Fibroblast of lung (primary cell): ENCODE measurements at regions not wholly inside any gene's neighbourhood (a gene's known extent, or its start where the extent isn't known, plus 50 kb on each side); places are given as distances from the start of the nearest gene placed in this dataset.
"Not testable (repeated sequence)": the region's sequence is repeated elsewhere in the genome, so short reads cannot be mapped to it uniquely, and the experiment has no call there.

ENCODE experiments used
- DNase-seq, 2 donors: peaks; one replicate each; pipeline versions ENCODE4 v3.0.0 to v3.0.0-alpha.2; 2010; ENCODE audit warnings: low read depth in 2 of 2
- H2AFZ ChIP-seq: 2 replicates; pipeline ENCODE4 v1.5.1; 2012; ENCODE audit warnings: low read length, control low read depth, inconsistent platforms
- H3K27ac ChIP-seq: 2 replicates; pipeline ENCODE4 v1.5.1; 2011; ENCODE audit warnings: low read length, control low read depth; ENCODE audit not compliant: insufficient read depth
- H3K27me3 ChIP-seq: 2 replicates; pipeline ENCODE4 v1.5.1; 2011; ENCODE audit warnings: mild to moderate bottlenecking, low read length; ENCODE audit not compliant: control insufficient read depth, insufficient read depth
- H3K36me3 ChIP-seq: 2 replicates; pipeline ENCODE4 v1.5.1; 2011; ENCODE audit warnings: low read length; ENCODE audit not compliant: control insufficient read depth, insufficient read depth
- H3K4me1 ChIP-seq: 2 replicates; pipeline ENCODE4 v1.5.1; 2011; ENCODE audit warnings: low read length; ENCODE audit not compliant: control insufficient read depth, insufficient read depth; ENCODE audit errors: extremely low read depth
- H3K4me2 ChIP-seq: 2 replicates; pipeline ENCODE4 v1.5.1; 2011; ENCODE audit warnings: low read length, control low read depth; ENCODE audit not compliant: insufficient read depth; ENCODE audit errors: extremely low read depth
- H3K4me3 ChIP-seq, 4 experiments: fragments of 200-600 bp in 1 of 4; sonication (generic) in 1 of 4; replicated peaks in 1 of 4; 2 replicates each; pipeline ENCODE4 v1.5.1; 2011 to 2016; ENCODE audit warnings: low read length in 4 of 4, low read depth in 3 of 4, mild to moderate bottlenecking in 3 of 4, control low read depth in 2 of 4, inconsistent platforms in 1 of 4, mixed read lengths in 1 of 4; ENCODE audit not compliant: insufficient read depth in 1 of 4; ENCODE audit errors: control extremely low read depth in 1 of 4
- H3K79me2 ChIP-seq: 2 replicates; pipeline ENCODE4 v1.5.1; 2012; ENCODE audit warnings: mild to moderate bottlenecking, low read length, inconsistent platforms; ENCODE audit not compliant: control insufficient read depth, insufficient read depth
- H3K9ac ChIP-seq: 2 replicates; pipeline ENCODE4 v1.5.1; 2011; ENCODE audit warnings: mild to moderate bottlenecking, low read length, control low read depth; ENCODE audit not compliant: insufficient read depth
- H3K9me3 ChIP-seq: 2 replicates; pipeline ENCODE4 v1.5.1; 2012; ENCODE audit warnings: low read depth, low read length; ENCODE audit not compliant: control insufficient read depth, insufficient read depth
- H4K20me1 ChIP-seq: 2 replicates; pipeline ENCODE4 v1.5.1; 2011; ENCODE audit warnings: low read length; ENCODE audit not compliant: control insufficient read depth, insufficient read depth; ENCODE audit errors: extremely low read depth
- EZH2 ChIP-seq: IDR thresholded peaks from 2 replicates; pipeline ENCODE4 v1.5.1; 2012; ENCODE audit warnings: low read length, control low read depth, mild to moderate bottlenecking; ENCODE audit errors: missing control alignments
- TF ChIP-seq, protein P1 (sequence below), 2 donors: IDR thresholded peaks in 1 of 2; conservative IDR thresholded peaks in 1 of 2; 1 replicate in 1 of 2; 2 replicates in 1 of 2; pipeline ENCODE4 v1.5.1; 2011 to 2012; ENCODE audit warnings: low read length in 2 of 2, control low read depth in 1 of 2, inconsistent platforms in 1 of 2, low read depth in 1 of 2, mild to moderate bottlenecking in 1 of 2

DNA sequence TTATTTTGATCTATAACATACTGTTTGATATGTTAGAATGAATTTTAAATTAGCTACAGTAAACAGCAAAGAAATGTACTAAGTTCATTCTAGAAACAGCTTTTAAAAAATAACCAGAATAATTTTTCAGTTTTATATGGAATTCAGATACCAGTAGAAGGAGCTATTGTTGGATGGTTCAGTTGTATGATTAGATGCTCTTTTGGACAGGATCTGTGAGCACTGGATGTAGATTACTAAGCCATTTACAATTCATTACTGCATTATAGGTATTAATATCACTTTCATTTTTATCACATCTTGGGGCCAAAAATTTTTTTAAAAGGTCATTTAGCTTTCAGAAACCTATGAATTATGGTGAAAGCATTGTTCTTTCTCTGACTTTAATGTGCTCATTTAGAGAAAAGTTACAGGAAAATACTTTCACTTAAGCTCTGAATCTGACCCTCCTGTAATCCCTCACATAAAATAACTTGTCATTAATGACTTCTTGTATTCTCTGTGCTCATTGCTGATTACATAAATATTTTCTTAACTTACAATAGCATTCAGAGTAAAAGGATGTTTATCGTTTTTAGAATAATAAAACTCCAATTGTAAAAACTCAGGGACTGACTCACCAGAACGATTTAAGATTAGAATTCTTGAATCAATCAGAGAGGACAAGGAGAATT, 750.2 kb downstream of the SLC4A3 start:
- Histone ChIP-seq H3K27me3 (no peaks in the 10 kb centered on the region), H3K4me3 (no peak overlapping the region), H3K36me3 (no peaks in the 10 kb centered on the region), H3K4me2 (no peak overlapping the region), H3K9ac (no peak overlapping the region), H3K79me2 (no peaks in the 10 kb centered on the region), H3K9me3 (no peaks in the 10 kb centered on the region), H2AFZ (no peak overlapping the region), H3K4me1 (no peaks in the 10 kb centered on the region), H4K20me1 (no peaks in the 10 kb centered on the region), H3K27ac (no peak overlapping the region)
- DNase-seq = no peak
- no peak for TF ChIP-seq EZH2
- TF ChIP-seq, protein P1, sequence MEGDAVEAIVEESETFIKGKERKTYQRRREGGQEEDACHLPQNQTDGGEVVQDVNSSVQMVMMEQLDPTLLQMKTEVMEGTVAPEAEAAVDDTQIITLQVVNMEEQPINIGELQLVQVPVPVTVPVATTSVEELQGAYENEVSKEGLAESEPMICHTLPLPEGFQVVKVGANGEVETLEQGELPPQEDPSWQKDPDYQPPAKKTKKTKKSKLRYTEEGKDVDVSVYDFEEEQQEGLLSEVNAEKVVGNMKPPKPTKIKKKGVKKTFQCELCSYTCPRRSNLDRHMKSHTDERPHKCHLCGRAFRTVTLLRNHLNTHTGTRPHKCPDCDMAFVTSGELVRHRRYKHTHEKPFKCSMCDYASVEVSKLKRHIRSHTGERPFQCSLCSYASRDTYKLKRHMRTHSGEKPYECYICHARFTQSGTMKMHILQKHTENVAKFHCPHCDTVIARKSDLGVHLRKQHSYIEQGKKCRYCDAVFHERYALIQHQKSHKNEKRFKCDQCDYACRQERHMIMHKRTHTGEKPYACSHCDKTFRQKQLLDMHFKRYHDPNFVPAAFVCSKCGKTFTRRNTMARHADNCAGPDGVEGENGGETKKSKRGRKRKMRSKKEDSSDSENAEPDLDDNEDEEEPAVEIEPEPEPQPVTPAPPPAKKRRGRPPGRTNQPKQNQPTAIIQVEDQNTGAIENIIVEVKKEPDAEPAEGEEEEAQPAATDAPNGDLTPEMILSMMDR (conservative IDR thresholded peaks at IDR 0.05 in 1 of 2, IDR thresholded peaks at IDR 0.05 in 1 of 2; ENCODE audit: low read depth in 1 of 2, low read length in 2 of 2) = no peak

DNA sequence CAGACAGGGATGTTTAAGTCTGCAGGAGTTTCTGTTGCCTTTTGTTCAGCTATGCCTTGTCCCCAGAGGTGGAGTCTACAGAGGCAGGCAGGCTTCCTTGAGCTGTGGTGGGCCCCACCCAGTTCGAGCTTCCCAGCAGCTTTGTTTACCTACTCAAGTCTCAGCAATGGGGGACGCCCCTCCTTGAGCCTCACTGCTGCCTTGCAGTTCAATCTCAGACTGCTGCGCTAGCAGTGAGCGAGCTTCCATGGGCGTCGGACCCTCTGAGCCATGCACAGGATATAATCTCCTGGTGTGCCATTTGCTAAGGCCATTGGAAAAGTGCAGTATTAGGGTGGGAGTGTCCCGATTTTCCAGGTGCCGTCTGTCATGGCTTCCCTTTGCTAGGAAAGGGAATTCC, 760.3 kb downstream of the SLC4A3 start:
- not testable (repeated sequence) for H4K20me1 ChIP-seq, H2AFZ ChIP-seq, H3K27me3 ChIP-seq, H3K4me2 ChIP-seq, H3K4me3 ChIP-seq, DNase-seq, H3K4me1 ChIP-seq, H3K9ac ChIP-seq, H3K79me2 ChIP-seq, H3K9me3 ChIP-seq, H3K36me3 ChIP-seq, H3K27ac ChIP-seq

DNA sequence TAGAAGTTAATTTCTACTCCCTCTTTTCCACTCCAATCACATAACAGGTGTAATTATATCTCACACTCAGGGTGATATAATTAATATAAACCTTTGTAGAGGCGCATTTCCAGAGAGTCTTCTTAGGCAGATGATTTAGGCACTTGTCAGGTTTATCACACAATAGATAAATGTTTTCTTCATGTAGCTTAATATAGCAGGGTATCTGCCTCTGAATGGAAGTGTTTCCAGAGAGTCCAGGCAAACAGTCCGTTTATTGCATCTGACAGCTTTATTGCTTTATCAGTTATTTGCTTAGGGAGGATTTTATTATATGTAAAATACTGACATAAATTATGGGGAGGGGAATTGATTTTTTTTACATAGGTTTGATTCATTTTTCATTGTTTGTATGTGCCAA, 766.3 kb downstream of the SLC4A3 start:
- no peaks in the 10 kb centered on the region for H4K20me1 ChIP-seq
- H2AFZ ChIP-seq = no peak overlapping the region
- H3K9ac ChIP-seq = no peak overlapping the region
- no peak overlapping the region for H3K27ac ChIP-seq
- no peaks in the 10 kb centered on the region for H3K4me1 ChIP-seq
- TF ChIP-seq, protein P1 (conservative IDR thresholded peaks at IDR 0.05 in 1 of 2, IDR thresholded peaks at IDR 0.05 in 1 of 2; ENCODE audit: low read depth in 1 of 2, low read length in 2 of 2) = no peak
- no peak for TF ChIP-seq EZH2
- H3K9me3 ChIP-seq = no peaks in the 10 kb centered on the region
- no peaks in the 10 kb centered on the region for H3K79me2 ChIP-seq
- no peak overlapping the region for H3K4me2 ChIP-seq
- no peak overlapping the region for H3K4me3 ChIP-seq
- DNase-seq = no peak
- H3K27me3 ChIP-seq = no peaks in the 10 kb centered on the region
- H3K36me3 ChIP-seq = no peaks in the 10 kb centered on the region
